GM23338 (cell line): ENCODE measurements at regions not wholly inside any gene's neighbourhood (a gene's known extent, or its start where the extent isn't known, plus 50 kb on each side); places are given as distances from the start of the nearest gene placed in this dataset.

Experiments
- ATAC-seq: fragments of 200-7000 bp; cut with Tn5 transposase; 3 replicates; pipeline ENCODE4 v1.9.1; 2020
- DNase-seq: peaks from one replicate; pipeline ENCODE4 v3.0.0-alpha.2; 2015; ENCODE audit warnings: low spot score
- H2AFZ ChIP-seq: fragments of 200-600 bp; sonication (generic); 2 replicates; pipeline ENCODE4 v1.8.0; 2016; ENCODE audit warnings: antibody characterized with exemption, mild to moderate bottlenecking, moderate library complexity
- H3F3A ChIP-seq: fragments of 200-600 bp; sonication (generic); replicated peaks from 2 replicates; pipeline ENCODE4 v1.8.0; 2017; ENCODE audit warnings: antibody characterized with exemption, mixed run types, low read depth
- H3K27ac ChIP-seq: fragments of 200-600 bp; sonication (generic); 2 replicates; pipeline ENCODE4 v1.6.1; 2016; ENCODE audit warnings: low read depth
- H3K27me3 ChIP-seq: fragments of 200-600 bp; sonication (generic); 2 replicates; pipeline ENCODE4 v1.8.0; 2016; ENCODE audit warnings: mild to moderate bottlenecking, mixed run types, moderate library complexity; ENCODE audit not compliant: insufficient read depth
- H3K36me3 ChIP-seq: fragments of 200-600 bp; sonication (generic); 2 replicates; pipeline ENCODE4 v1.8.0; 2016; ENCODE audit warnings: mild to moderate bottlenecking; ENCODE audit not compliant: insufficient read depth
- H3K4me1 ChIP-seq: fragments of 200-600 bp; sonication (generic); 2 replicates; pipeline ENCODE4 v1.8.0; 2016; ENCODE audit warnings: mild to moderate bottlenecking, moderate library complexity; ENCODE audit not compliant: insufficient read depth
- H3K4me2 ChIP-seq: fragments of 200-600 bp; sonication (generic); 2 replicates; pipeline ENCODE4 v1.7.1; 2017; ENCODE audit warnings: mixed run types
- H3K4me3 ChIP-seq: fragments of 200-600 bp; sonication (generic); 2 replicates; pipeline ENCODE4 v1.6.1; 2016; ENCODE audit warnings: mixed run types
- H3K79me2 ChIP-seq: fragments of 200-600 bp; sonication (generic); replicated peaks from 2 replicates; pipeline ENCODE4 v1.8.0; 2017; ENCODE audit warnings: mild to moderate bottlenecking; ENCODE audit not compliant: insufficient read depth
- H3K9me2 ChIP-seq: fragments of 200-600 bp; sonication (generic); 2 replicates; pipeline ENCODE4 v1.8.0; 2017; ENCODE audit not compliant: insufficient read depth
- H4K20me1 ChIP-seq: fragments of 200-600 bp; sonication (generic); replicated peaks from 2 replicates; pipeline ENCODE4 v1.8.0; 2017; ENCODE audit warnings: mild to moderate bottlenecking; ENCODE audit not compliant: insufficient read depth
- H3K27ac Mint-ChIP-seq: 2 replicates; pipeline ENCODE4 v1.8.0; 2020; ENCODE audit warnings: inconsistent platforms, mild to moderate bottlenecking, moderate library complexity, mixed read lengths
- H3K27me3 Mint-ChIP-seq: 3 replicates; pipeline ENCODE4 v1.8.0; 2022; ENCODE audit warnings: low read depth, mild to moderate bottlenecking, moderate library complexity, mixed read lengths, inconsistent platforms; ENCODE audit not compliant: insufficient read depth, poor library complexity
- H3K36me3 Mint-ChIP-seq: 3 replicates; pipeline ENCODE4 v1.8.0; 2021; ENCODE audit warnings: low read depth, mild to moderate bottlenecking, inconsistent platforms, moderate library complexity, mixed read lengths
- H3K4me1 Mint-ChIP-seq: 3 replicates; pipeline ENCODE4 v1.8.0; 2020; ENCODE audit warnings: mild to moderate bottlenecking, inconsistent platforms, mixed read lengths
- H3K4me3 Mint-ChIP-seq: 3 replicates; pipeline ENCODE4 v1.8.0; 2021; ENCODE audit warnings: moderate library complexity, mild to moderate bottlenecking, inconsistent platforms, mixed read lengths
- H3K9me3 Mint-ChIP-seq: 3 replicates; pipeline ENCODE4 v1.8.0; 2020; ENCODE audit warnings: moderate library complexity, mild to moderate bottlenecking, inconsistent platforms, mixed read lengths
- CREB1 ChIP-seq: fragments of 250-450 bp; sonication (Bioruptor Pico); IDR thresholded peaks from 2 replicates; pipeline ENCODE4 v1.5.0; 2020; ENCODE audit warnings: low read depth, mild to moderate bottlenecking, moderate library complexity
- EZH2 ChIP-seq: fragments of 200-600 bp; sonication (generic); IDR thresholded peaks from one replicate; pipeline ENCODE4 v1.8.0; 2017; ENCODE audit warnings: antibody characterized with exemption, mild to moderate bottlenecking, low read depth; ENCODE audit not compliant: unreplicated experiment
- EZH2phosphoT487 ChIP-seq: fragments of 200-600 bp; sonication (generic); IDR thresholded peaks from one replicate; pipeline ENCODE4 v1.8.1; 2018; ENCODE audit warnings: antibody characterized with exemption; ENCODE audit not compliant: unreplicated experiment
- JUNB ChIP-seq: IDR thresholded peaks from one replicate; pipeline ENCODE4 v1.6.1; 2016; ENCODE audit warnings: antibody characterized with exemption; ENCODE audit not compliant: unreplicated experiment
- NANOG ChIP-seq: IDR thresholded peaks from 2 replicates; pipeline ENCODE4 v1.6.1; 2016; ENCODE audit warnings: antibody characterized with exemption, borderline replicate concordance
- POLR2AphosphoS5 ChIP-seq: IDR thresholded peaks from 2 replicates; pipeline ENCODE4 v1.6.1; 2016; ENCODE audit warnings: antibody characterized with exemption, low read depth
- STAT1 ChIP-seq: IDR thresholded peaks from one replicate; pipeline ENCODE4 v1.6.1; 2016; ENCODE audit warnings: antibody characterized with exemption; ENCODE audit not compliant: unreplicated experiment
- ZNF114 ChIP-seq: fragments of 250-450 bp; sonication (Bioruptor Pico); IDR thresholded peaks from 2 replicates; pipeline ENCODE4 v1.5.0; 2020; ENCODE audit warnings: mild to moderate bottlenecking, moderate library complexity
- ZNF331 ChIP-seq: fragments of 250-450 bp; sonication (Bioruptor Pico); IDR thresholded peaks from 2 replicates; pipeline ENCODE4 v1.5.0; 2020; ENCODE audit warnings: low read depth, mild to moderate bottlenecking, moderate library complexity
- TF ChIP-seq, protein P1 (sequence below), 2 experiments: fragments of 200-600 bp in 1 of 2; sonication (generic) in 1 of 2; conservative IDR thresholded peaks; 2 replicates each; pipeline versions ENCODE4 v1.5.1 to v1.6.1; 2016 to 2017; ENCODE audit warnings: antibody characterized with exemption in 2 of 2, low read depth in 2 of 2, mild to moderate bottlenecking in 2 of 2, moderate library complexity in 1 of 2
- TF ChIP-seq, protein P2 (sequence below): fragments of 250-450 bp; sonication (Bioruptor Pico); IDR thresholded peaks from 2 replicates; pipeline ENCODE4 v1.5.0; 2020; ENCODE audit warnings: mild to moderate bottlenecking, moderate library complexity
- TF ChIP-seq, protein P3 (sequence below): IDR thresholded peaks from 2 replicates; pipeline ENCODE4 v1.6.1; 2016; ENCODE audit warnings: antibody characterized with exemption
- TF ChIP-seq, protein P4 (sequence below): IDR thresholded peaks from one replicate; pipeline ENCODE4 v1.6.1; 2018; ENCODE audit warnings: antibody characterized with exemption; ENCODE audit not compliant: unreplicated experiment

DNA sequence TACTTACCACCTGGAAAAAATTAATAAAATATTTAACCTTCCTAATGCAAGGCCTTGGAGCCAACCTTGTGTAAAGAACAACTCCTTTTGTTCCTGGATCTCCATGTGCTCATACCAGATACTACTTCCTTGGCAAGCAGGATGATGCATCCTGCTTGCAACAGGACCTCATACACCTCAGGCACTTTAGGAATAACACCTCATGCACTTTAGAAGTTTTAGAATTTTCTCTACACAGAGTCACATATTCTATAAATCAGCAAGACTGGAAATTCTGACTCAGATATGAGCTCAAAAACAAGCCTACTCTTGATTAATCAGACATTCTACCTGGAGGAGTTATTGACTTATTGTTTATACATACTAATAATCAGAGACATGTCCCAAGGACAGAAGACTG is 209.6 kb upstream of the CDH10 start:
- TF ChIP-seq ZNF114 (no peak), CREB1 (CRISPR knock-in tag) (no peak), EZH2phosphoT487 (no peak), POLR2AphosphoS5 (no peak), ZNF331 (no peak), JUNB (no peak), STAT1 (no peak), NANOG (no peak), EZH2 (no peak)
- TF ChIP-seq, protein P1, sequence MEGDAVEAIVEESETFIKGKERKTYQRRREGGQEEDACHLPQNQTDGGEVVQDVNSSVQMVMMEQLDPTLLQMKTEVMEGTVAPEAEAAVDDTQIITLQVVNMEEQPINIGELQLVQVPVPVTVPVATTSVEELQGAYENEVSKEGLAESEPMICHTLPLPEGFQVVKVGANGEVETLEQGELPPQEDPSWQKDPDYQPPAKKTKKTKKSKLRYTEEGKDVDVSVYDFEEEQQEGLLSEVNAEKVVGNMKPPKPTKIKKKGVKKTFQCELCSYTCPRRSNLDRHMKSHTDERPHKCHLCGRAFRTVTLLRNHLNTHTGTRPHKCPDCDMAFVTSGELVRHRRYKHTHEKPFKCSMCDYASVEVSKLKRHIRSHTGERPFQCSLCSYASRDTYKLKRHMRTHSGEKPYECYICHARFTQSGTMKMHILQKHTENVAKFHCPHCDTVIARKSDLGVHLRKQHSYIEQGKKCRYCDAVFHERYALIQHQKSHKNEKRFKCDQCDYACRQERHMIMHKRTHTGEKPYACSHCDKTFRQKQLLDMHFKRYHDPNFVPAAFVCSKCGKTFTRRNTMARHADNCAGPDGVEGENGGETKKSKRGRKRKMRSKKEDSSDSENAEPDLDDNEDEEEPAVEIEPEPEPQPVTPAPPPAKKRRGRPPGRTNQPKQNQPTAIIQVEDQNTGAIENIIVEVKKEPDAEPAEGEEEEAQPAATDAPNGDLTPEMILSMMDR (conservative IDR thresholded peaks at IDR 0.05; ENCODE audit: low read depth in 2 of 2) = no peak
- TF ChIP-seq, protein P2, sequence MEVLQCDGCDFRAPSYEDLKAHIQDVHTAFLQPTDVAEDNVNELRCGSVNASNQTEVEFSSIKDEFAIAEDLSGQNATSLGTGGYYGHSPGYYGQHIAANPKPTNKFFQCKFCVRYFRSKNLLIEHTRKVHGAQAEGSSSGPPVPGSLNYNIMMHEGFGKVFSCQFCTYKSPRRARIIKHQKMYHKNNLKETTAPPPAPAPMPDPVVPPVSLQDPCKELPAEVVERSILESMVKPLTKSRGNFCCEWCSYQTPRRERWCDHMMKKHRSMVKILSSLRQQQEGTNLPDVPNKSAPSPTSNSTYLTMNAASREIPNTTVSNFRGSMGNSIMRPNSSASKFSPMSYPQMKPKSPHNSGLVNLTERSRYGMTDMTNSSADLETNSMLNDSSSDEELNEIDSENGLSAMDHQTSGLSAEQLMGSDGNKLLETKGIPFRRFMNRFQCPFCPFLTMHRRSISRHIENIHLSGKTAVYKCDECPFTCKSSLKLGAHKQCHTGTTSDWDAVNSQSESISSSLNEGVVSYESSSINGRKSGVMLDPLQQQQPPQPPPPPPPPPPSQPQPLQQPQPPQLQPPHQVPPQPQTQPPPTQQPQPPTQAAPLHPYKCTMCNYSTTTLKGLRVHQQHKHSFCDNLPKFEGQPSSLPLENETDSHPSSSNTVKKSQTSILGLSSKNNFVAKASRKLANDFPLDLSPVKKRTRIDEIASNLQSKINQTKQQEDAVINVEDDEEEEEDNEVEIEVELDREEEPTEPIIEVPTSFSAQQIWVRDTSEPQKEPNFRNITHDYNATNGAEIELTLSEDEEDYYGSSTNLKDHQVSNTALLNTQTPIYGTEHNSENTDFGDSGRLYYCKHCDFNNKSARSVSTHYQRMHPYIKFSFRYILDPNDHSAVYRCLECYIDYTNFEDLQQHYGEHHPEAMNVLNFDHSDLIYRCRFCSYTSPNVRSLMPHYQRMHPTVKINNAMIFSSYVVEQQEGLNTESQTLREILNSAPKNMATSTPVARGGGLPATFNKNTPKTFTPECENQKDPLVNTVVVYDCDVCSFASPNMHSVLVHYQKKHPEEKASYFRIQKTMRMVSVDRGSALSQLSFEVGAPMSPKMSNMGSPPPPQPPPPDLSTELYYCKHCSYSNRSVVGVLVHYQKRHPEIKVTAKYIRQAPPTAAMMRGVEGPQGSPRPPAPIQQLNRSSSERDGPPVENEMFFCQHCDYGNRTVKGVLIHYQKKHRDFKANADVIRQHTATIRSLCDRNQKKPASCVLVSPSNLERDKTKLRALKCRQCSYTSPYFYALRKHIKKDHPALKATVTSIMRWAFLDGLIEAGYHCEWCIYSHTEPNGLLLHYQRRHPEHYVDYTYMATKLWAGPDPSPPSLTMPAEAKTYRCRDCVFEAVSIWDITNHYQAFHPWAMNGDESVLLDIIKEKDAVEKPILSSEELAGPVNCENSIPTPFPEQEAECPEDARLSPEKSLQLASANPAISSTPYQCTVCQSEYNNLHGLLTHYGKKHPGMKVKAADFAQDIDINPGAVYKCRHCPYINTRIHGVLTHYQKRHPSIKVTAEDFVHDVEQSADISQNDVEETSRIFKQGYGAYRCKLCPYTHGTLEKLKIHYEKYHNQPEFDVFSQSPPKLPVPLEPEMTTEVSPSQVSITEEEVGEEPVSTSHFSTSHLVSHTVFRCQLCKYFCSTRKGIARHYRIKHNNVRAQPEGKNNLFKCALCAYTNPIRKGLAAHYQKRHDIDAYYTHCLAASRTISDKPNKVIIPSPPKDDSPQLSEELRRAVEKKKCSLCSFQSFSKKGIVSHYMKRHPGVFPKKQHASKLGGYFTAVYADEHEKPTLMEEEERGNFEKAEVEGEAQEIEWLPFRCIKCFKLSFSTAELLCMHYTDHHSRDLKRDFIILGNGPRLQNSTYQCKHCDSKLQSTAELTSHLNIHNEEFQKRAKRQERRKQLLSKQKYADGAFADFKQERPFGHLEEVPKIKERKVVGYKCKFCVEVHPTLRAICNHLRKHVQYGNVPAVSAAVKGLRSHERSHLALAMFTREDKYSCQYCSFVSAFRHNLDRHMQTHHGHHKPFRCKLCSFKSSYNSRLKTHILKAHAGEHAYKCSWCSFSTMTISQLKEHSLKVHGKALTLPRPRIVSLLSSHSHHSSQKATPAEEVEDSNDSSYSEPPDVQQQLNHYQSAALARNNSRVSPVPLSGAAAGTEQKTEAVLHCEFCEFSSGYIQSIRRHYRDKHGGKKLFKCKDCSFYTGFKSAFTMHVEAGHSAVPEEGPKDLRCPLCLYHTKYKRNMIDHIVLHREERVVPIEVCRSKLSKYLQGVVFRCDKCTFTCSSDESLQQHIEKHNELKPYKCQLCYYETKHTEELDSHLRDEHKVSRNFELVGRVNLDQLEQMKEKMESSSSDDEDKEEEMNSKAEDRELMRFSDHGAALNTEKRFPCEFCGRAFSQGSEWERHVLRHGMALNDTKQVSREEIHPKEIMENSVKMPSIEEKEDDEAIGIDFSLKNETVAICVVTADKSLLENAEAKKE (CRISPR knock-in tag) = no peak
- TF ChIP-seq, protein P3, sequence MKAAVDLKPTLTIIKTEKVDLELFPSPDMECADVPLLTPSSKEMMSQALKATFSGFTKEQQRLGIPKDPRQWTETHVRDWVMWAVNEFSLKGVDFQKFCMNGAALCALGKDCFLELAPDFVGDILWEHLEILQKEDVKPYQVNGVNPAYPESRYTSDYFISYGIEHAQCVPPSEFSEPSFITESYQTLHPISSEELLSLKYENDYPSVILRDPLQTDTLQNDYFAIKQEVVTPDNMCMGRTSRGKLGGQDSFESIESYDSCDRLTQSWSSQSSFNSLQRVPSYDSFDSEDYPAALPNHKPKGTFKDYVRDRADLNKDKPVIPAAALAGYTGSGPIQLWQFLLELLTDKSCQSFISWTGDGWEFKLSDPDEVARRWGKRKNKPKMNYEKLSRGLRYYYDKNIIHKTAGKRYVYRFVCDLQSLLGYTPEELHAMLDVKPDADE = no peak
- TF ChIP-seq, protein P4, sequence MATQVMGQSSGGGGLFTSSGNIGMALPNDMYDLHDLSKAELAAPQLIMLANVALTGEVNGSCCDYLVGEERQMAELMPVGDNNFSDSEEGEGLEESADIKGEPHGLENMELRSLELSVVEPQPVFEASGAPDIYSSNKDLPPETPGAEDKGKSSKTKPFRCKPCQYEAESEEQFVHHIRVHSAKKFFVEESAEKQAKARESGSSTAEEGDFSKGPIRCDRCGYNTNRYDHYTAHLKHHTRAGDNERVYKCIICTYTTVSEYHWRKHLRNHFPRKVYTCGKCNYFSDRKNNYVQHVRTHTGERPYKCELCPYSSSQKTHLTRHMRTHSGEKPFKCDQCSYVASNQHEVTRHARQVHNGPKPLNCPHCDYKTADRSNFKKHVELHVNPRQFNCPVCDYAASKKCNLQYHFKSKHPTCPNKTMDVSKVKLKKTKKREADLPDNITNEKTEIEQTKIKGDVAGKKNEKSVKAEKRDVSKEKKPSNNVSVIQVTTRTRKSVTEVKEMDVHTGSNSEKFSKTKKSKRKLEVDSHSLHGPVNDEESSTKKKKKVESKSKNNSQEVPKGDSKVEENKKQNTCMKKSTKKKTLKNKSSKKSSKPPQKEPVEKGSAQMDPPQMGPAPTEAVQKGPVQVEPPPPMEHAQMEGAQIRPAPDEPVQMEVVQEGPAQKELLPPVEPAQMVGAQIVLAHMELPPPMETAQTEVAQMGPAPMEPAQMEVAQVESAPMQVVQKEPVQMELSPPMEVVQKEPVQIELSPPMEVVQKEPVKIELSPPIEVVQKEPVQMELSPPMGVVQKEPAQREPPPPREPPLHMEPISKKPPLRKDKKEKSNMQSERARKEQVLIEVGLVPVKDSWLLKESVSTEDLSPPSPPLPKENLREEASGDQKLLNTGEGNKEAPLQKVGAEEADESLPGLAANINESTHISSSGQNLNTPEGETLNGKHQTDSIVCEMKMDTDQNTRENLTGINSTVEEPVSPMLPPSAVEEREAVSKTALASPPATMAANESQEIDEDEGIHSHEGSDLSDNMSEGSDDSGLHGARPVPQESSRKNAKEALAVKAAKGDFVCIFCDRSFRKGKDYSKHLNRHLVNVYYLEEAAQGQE = no peak
- no peak for ATAC-seq
- no peak overlapping the region for H3K27ac Mint-ChIP-seq
- H3F3A ChIP-seq = no peaks in the 10 kb centered on the region
- H3K4me1 ChIP-seq = peaks cover 10% of the 10 kb centered on the region
- H3K36me3 Mint-ChIP-seq = no peaks in the 10 kb centered on the region
- no peaks in the 10 kb centered on the region for H3K27me3 ChIP-seq
- H2AFZ ChIP-seq = no peak overlapping the region
- peaks cover 1% of the 10 kb centered on the region for H3K27me3 Mint-ChIP-seq
- H4K20me1 ChIP-seq = no peaks in the 10 kb centered on the region
- no peak for DNase-seq
- H3K4me2 ChIP-seq = no peak overlapping the region
- H3K27ac ChIP-seq = no peak overlapping the region
- H3K9me2 ChIP-seq = peaks cover 7% of the 10 kb centered on the region; the same call in 1 of the 2 replicates
- no peaks in the 10 kb centered on the region for H3K79me2 ChIP-seq
- no peak overlapping the region for H3K4me3 Mint-ChIP-seq
- no peaks in the 10 kb centered on the region; the same call in 2 of the 3 replicates for H3K9me3 Mint-ChIP-seq
- peaks cover 15% of the 10 kb centered on the region for H3K4me1 Mint-ChIP-seq
- no peaks in the 10 kb centered on the region for H3K36me3 ChIP-seq
- H3K4me3 ChIP-seq = no peak overlapping the region
